ENCODE measurements at regions not wholly inside any gene's neighbourhood (a gene's known extent, or its start where the extent isn't known, plus 50 kb on each side); places are given as distances from the start of the nearest gene placed in this dataset.

DNA sequence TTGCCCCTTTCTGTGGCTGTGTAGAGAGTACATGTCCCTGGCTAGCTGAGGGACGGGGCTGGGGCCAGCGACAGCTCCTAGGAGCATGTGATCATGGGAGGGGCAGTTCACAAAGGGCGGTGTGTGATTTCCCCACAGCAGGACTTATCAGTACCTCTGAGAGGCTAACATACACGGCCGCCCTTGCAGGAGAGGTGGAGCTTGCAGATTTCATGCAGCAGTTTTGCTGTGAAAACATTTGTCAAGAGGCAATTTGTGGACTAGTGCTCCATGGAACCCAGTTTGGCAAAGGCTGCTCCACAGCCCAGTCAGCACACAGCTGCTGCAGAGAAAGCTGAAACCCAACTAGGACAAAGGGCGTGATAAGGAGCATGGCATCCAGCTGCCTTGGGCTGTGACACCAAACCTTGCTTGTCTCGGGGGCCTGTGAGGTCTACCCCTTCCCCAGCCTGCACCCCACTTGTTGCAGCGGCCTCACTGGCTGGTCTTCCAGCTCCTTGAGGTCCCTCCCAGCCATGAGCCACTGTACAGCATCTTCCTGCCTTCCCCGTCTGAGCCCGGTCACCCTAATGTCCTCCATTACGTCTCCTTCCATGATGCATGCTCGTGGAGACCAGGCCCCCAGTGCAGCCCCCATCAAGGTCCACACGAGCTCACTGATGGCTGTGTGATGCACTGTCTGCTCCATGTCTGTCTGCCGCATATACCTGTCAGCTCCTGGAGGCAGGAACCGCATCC, 121.4 kb upstream of the HDAC4 start:
- H3K36me3 Mint-ChIP-seq (ENCODE audit: unreplicated experiment): no peaks in the 10 kb centered on the region
- TF ChIP-seq, protein P1, sequence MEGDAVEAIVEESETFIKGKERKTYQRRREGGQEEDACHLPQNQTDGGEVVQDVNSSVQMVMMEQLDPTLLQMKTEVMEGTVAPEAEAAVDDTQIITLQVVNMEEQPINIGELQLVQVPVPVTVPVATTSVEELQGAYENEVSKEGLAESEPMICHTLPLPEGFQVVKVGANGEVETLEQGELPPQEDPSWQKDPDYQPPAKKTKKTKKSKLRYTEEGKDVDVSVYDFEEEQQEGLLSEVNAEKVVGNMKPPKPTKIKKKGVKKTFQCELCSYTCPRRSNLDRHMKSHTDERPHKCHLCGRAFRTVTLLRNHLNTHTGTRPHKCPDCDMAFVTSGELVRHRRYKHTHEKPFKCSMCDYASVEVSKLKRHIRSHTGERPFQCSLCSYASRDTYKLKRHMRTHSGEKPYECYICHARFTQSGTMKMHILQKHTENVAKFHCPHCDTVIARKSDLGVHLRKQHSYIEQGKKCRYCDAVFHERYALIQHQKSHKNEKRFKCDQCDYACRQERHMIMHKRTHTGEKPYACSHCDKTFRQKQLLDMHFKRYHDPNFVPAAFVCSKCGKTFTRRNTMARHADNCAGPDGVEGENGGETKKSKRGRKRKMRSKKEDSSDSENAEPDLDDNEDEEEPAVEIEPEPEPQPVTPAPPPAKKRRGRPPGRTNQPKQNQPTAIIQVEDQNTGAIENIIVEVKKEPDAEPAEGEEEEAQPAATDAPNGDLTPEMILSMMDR (IDR thresholded peaks at IDR 0.05; ENCODE audit: partially characterized antibody, unreplicated experiment): no peak
- H3K27me3 Mint-ChIP-seq (ENCODE audit: unreplicated experiment): peaks cover 4% of the 10 kb centered on the region
- DNase-seq: no peak
- peaks cover 5% of the 10 kb centered on the region for H3K4me1 Mint-ChIP-seq (ENCODE audit: low read depth, unreplicated experiment)
- H3K27ac Mint-ChIP-seq (ENCODE audit: unreplicated experiment): no peak overlapping the region
- H3K4me3 Mint-ChIP-seq (ENCODE audit: unreplicated experiment): no peak overlapping the region
- peaks cover 5% of the 10 kb centered on the region for H3K9me3 Mint-ChIP-seq (ENCODE audit: unreplicated experiment)

DNA sequence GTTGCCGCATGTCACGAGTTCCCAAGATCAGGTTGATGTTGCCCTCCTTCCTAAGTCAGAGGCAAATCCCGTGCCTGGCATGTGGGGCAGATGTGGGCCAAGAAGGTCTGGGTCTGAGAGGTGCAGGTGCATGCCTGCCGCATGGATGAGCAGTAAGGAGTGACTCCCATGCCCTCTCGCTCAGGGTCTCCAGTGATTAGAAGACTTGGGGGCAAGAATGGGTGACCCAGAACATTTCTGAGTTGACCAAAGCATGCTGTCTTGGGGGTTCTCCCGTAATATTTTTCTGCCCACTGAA, 120.6 kb upstream of the HDAC4 start:
- H3K9me3 Mint-ChIP-seq (ENCODE audit: unreplicated experiment): peaks cover 4% of the 10 kb centered on the region
- no peak overlapping the region for H3K4me3 Mint-ChIP-seq (ENCODE audit: unreplicated experiment)
- peaks cover 5% of the 10 kb centered on the region for H3K4me1 Mint-ChIP-seq (ENCODE audit: low read depth, unreplicated experiment)
- peaks cover 4% of the 10 kb centered on the region for H3K27me3 Mint-ChIP-seq (ENCODE audit: unreplicated experiment)
- DNase-seq: no peak
- no peak overlapping the region for H3K27ac Mint-ChIP-seq (ENCODE audit: unreplicated experiment)
- TF ChIP-seq, protein P1 (IDR thresholded peaks at IDR 0.05; ENCODE audit: partially characterized antibody, unreplicated experiment): no peak
- H3K36me3 Mint-ChIP-seq (ENCODE audit: unreplicated experiment): no peaks in the 10 kb centered on the region

DNA sequence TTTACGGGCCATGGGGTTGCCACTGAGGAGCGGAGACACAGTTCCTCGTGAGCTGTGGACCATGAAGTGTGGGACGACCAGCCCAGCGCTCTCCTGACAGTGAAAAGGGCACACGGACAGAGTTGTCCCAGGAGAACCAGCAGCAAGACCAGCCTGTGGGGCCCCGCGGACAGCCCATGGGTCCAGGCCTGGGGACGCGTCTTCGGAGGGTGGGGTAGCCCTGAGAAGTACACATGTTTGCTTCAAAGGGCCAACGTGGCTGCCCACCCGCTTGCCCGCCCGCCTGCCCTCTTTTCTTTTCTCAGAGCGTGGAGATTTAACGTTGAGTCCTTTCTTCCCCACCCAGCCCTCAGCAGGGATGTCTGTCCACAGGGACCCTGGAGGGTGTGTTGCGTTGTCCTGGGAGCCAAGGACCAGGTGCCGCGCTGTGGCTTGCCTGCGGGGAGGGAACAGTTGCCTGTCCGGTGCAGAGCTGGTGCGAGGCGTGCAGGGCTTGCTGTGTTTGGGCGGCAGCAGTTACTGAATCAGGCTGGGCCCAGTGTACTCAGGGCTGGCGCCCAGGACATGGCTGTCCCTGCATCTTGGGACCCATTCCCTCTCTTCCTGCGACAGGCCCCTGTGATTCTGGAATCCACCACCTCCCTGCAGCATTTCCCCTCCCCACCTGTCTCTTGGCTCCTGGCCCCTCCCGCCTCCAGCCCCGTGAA, 120.1 kb upstream of the HDAC4 start:
- Mint-ChIP-seq H3K4me3 (ENCODE audit: unreplicated experiment) (no peak overlapping the region), H3K27me3 (ENCODE audit: unreplicated experiment) (peaks cover 2% of the 10 kb centered on the region), H3K4me1 (ENCODE audit: low read depth, unreplicated experiment) (peaks cover 5% of the 10 kb centered on the region)

DNA sequence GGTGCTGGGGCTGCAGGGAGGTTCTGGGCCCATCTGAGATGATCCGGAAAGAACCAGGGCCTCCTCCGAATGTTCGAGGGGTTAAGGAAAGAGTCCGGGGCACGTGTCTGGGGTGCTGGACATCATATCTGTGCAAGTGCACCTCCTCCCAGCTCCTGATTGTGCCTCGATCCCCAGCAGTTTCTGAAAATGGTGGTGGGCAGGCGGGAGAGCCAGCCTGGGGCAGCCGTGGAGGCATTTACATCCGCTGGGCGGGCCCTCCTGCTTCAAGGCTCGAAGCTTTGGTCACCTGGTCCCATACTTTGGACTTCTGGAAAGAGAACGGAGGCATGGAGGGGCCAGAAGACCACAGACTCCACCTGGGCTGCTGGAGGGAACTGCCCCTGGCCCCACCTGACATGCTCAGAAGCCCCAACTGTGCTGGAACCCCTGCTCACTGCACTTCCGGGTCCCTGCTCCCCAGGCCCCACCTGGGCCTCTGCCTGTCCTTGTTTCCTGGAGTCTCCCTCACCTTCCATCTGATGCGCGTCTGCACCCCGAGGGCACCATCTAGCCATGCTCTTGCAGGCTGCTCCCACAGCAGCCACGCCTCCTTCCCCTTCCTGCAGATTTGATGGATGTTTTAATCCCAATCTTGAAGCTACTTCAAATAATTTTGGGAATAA, 119.2 kb upstream of the HDAC4 start:
- no peak overlapping the region for H3K27ac Mint-ChIP-seq (ENCODE audit: unreplicated experiment)
- peaks cover 2% of the 10 kb centered on the region for H3K27me3 Mint-ChIP-seq (ENCODE audit: unreplicated experiment)
- no peak for DNase-seq
- peaks cover 5% of the 10 kb centered on the region for H3K4me1 Mint-ChIP-seq (ENCODE audit: low read depth, unreplicated experiment)
- H3K4me3 Mint-ChIP-seq (ENCODE audit: unreplicated experiment): no peak overlapping the region
- peaks cover 2% of the 10 kb centered on the region for H3K9me3 Mint-ChIP-seq (ENCODE audit: unreplicated experiment)
- no peaks in the 10 kb centered on the region for H3K36me3 Mint-ChIP-seq (ENCODE audit: unreplicated experiment)
- TF ChIP-seq, protein P1 (IDR thresholded peaks at IDR 0.05; ENCODE audit: partially characterized antibody, unreplicated experiment): no peak

More for the DNA sequence above, 120.1 kb upstream of the HDAC4 start:
- TF ChIP-seq, protein P1 (IDR thresholded peaks at IDR 0.05; ENCODE audit: partially characterized antibody, unreplicated experiment): no peak
- no peak for DNase-seq
- H3K36me3 Mint-ChIP-seq (ENCODE audit: unreplicated experiment): no peaks in the 10 kb centered on the region
- no peak overlapping the region for H3K27ac Mint-ChIP-seq (ENCODE audit: unreplicated experiment)
- H3K9me3 Mint-ChIP-seq (ENCODE audit: unreplicated experiment): peaks cover 2% of the 10 kb centered on the region
